Upper lobe of left lung (tissue), 6 donors: ENCODE measurements at regions not wholly inside any gene's neighbourhood (a gene's known extent, or its start where the extent isn't known, plus 50 kb on each side); places are given as distances from the start of the nearest gene placed in this dataset.

ENCODE experiments used
- ATAC-seq, 2 donors: fragments of 200-7000 bp; cut with Tn5 transposase; one replicate each; pipeline ENCODE4 v1.9.1; 2022; ENCODE audit warnings: mild to moderate bottlenecking in 2 of 2, moderate library complexity in 2 of 2; ENCODE audit not compliant: low FRiP score in 2 of 2
- DNase-seq, 2 donors: peaks; one replicate each; pipeline ENCODE4 v3.0.0-alpha.2; 2019 to 2020
- H3K27ac ChIP-seq, 4 donors: fragments of 200-600 bp; sonication (generic); one replicate each; pipeline ENCODE4 v1.5.1; 2016 to 2019
- H3K27me3 ChIP-seq, 4 donors: fragments of 200-600 bp; sonication (generic); one replicate each; pipeline ENCODE4 v1.5.1; 2017 to 2019
- H3K36me3 ChIP-seq, 4 donors: fragments of 200-600 bp; sonication (generic); one replicate each; pipeline ENCODE4 v1.5.1; 2016 to 2019
- H3K4me1 ChIP-seq, 4 donors: fragments of 200-600 bp; sonication (generic); one replicate each; pipeline ENCODE4 v1.5.1; 2018 to 2019
- H3K4me3 ChIP-seq, 4 donors: fragments of 200-600 bp; sonication (generic); one replicate each; pipeline ENCODE4 v1.5.1; 2017 to 2019; ENCODE audit warnings: mild to moderate bottlenecking in 2 of 4, moderate library complexity in 1 of 4
- H3K9me3 ChIP-seq, 4 donors: fragments of 200-600 bp; sonication (generic); one replicate each; pipeline ENCODE4 v1.5.1; 2018 to 2019
- CTCF ChIP-seq, 6 experiments: fragments of 450-650 bp in 4 of 6; fragments of 200-600 bp in 2 of 6; sonication (generic) in 2 of 6; IDR thresholded peaks; one replicate each; pipeline ENCODE4 v1.5.1; 2016 to 2019; ENCODE audit warnings: antibody characterized with exemption in 6 of 6
- EP300 ChIP-seq, 4 donors: sonication (generic); formaldehyde crosslinking; IDR thresholded peaks; one replicate each; pipeline ENCODE4 v1.5.1; 2017; ENCODE audit warnings: antibody characterized with exemption in 4 of 4, control low read depth in 2 of 4
- POLR2A ChIP-seq, 4 donors: fragments of 450-650 bp; IDR thresholded peaks; one replicate each; pipeline ENCODE4 v1.5.1; 2016 to 2017; ENCODE audit warnings: antibody characterized with exemption in 4 of 4, mild to moderate bottlenecking in 2 of 4
- POLR2AphosphoS5 ChIP-seq, 2 donors: sonication (generic); formaldehyde crosslinking; IDR thresholded peaks; one replicate each; pipeline ENCODE4 v1.5.1; 2017; ENCODE audit warnings: antibody characterized with exemption in 2 of 2
- WGBS, 2 donors: methylation state at CpG; one replicate each; pipeline ENCODE4 v1.1.5; 2017 to 2018; 5-methylcytosine and 5-hydroxymethylcytosine counted together
- donor health status: DM: no; HTN: no; CAD: no; lungs with moderate emphysema.
- donor health status: DM: no; HTN: yes; CAD: no; lungs with severe emphysema.

- Histone ChIP-seq H3K4me1 (no peaks in the 10 kb centered on the region), H3K4me3 (no peak overlapping the region), H3K9me3 (peaks cover 0 to 15% (median 9%) of the 10 kb centered on the region in 4 donors), H3K27me3 (no peaks in the 10 kb centered on the region), H3K27ac (no peak overlapping the region), H3K36me3 (no peaks in the 10 kb centered on the region)
- ATAC-seq: no peak
- DNase-seq: no peak
- TF ChIP-seq EP300 (IDR thresholded peaks at IDR 0.05) (no peak), POLR2AphosphoS5 (IDR thresholded peaks at IDR 0.05) (no peak), POLR2A (IDR thresholded peaks at IDR 0.05) (no peak), CTCF (IDR thresholded peaks at IDR 0.05) (no peak)
- WGBS, 2 donors: 80 to 96% methylated on average over 3 of the region's 3 CpGs
Measured at GRCh38 chr2:16058747-16059358, 118.5 kb downstream of the MYCN start.

- WGBS, 2 donors: 79% methylated on average over 3 to 6 of the region's 6 CpGs
- Histone ChIP-seq H3K4me3 (no peak overlapping the region), H3K27ac (no peak overlapping the region), H3K9me3 (peaks cover 0 to 10% (median 4%) of the 10 kb centered on the region in 4 donors), H3K36me3 (no peaks in the 10 kb centered on the region), H3K27me3 (no peaks in the 10 kb centered on the region), H3K4me1 (no peaks in the 10 kb centered on the region)
- no peak for ATAC-seq
- no peak for TF ChIP-seq EP300 (IDR thresholded peaks at IDR 0.05)
- TF ChIP-seq POLR2AphosphoS5 (IDR thresholded peaks at IDR 0.05): no peak
- no peak for TF ChIP-seq CTCF (IDR thresholded peaks at IDR 0.05)
- no peak for TF ChIP-seq POLR2A (IDR thresholded peaks at IDR 0.05)
- DNase-seq: no peak
Measured at GRCh38 chr2:16058256-16058655, 117.9 kb downstream of the MYCN start.

- no peak for TF ChIP-seq POLR2AphosphoS5 (IDR thresholded peaks at IDR 0.05)
- TF ChIP-seq CTCF (IDR thresholded peaks at IDR 0.05): no peak
- no peak for TF ChIP-seq POLR2A (IDR thresholded peaks at IDR 0.05)
- no peak for TF ChIP-seq EP300 (IDR thresholded peaks at IDR 0.05)
- ATAC-seq: no peak
- no peaks in the 10 kb centered on the region for H3K27me3 ChIP-seq
- no peaks in the 10 kb centered on the region for H3K36me3 ChIP-seq
- H3K4me1 ChIP-seq: no peaks in the 10 kb centered on the region
- no peak overlapping the region for H3K4me3 ChIP-seq
- peaks cover 0 to 4% (median 1%) of the 10 kb centered on the region in 4 donors for H3K9me3 ChIP-seq
- DNase-seq: peak in 1 of 2 donors; percentile 41
- 93 to 94% methylated on average over 6 to 8 of the region's 10 CpGs for WGBS, 2 donors
- no peak overlapping the region for H3K27ac ChIP-seq
Measured at GRCh38 chr2:16057661-16058060, 117.3 kb downstream of the MYCN start.

GRCh38 chr2:16055848-16056580 is 115.7 kb downstream of the MYCN start:
- Histone ChIP-seq H3K27me3 (no peaks in the 10 kb centered on the region), H3K9me3 (no peaks in the 10 kb centered on the region), H3K4me3 (no peak overlapping the region), H3K36me3 (no peaks in the 10 kb centered on the region), H3K4me1 (no peaks in the 10 kb centered on the region), H3K27ac (no peak overlapping the region)
- no peak for TF ChIP-seq EP300 (IDR thresholded peaks at IDR 0.05)
- TF ChIP-seq CTCF (IDR thresholded peaks at IDR 0.05): no peak
- TF ChIP-seq POLR2AphosphoS5 (IDR thresholded peaks at IDR 0.05): no peak
- no peak for TF ChIP-seq POLR2A (IDR thresholded peaks at IDR 0.05)
- WGBS, 2 donors: 34 to 42% methylated on average over 7 of the region's 7 CpGs
- ATAC-seq (peak in 1 of 2 donors; percentile 15), DNase-seq (no peak)
